Dendritic cell treated with granulocyte-macrophage colony-stimulating factor and Interleukin-4, amounts not matched to agents 40 ng/mL and 50 ng/mL, for 4 days (primary cell): ENCODE measurements at regions not wholly inside any gene's neighbourhood (a gene's known extent, or its start where the extent isn't known, plus 50 kb on each side); places are given as distances from the start of the nearest gene placed in this dataset.

Source experiments
- H3K27ac Mint-ChIP-seq: one replicate; pipeline ENCODE4 v1.8.0; 2022; ENCODE audit warnings: mild to moderate bottlenecking, mixed read lengths
- H3K27me3 Mint-ChIP-seq: one replicate; pipeline ENCODE4 v1.8.0; 2022; ENCODE audit warnings: mild to moderate bottlenecking, mixed read lengths
- H3K36me3 Mint-ChIP-seq: one replicate; pipeline ENCODE4 v1.8.0; 2022; ENCODE audit warnings: low read depth, mixed read lengths
- H3K4me1 Mint-ChIP-seq: one replicate; pipeline ENCODE4 v1.8.0; 2022; ENCODE audit warnings: low read depth, mixed read lengths
- H3K4me3 Mint-ChIP-seq: one replicate; pipeline ENCODE4 v1.8.0; 2022; ENCODE audit warnings: mild to moderate bottlenecking, moderate library complexity, mixed read lengths
- H3K9me3 Mint-ChIP-seq: one replicate; pipeline ENCODE4 v1.8.0; 2022; ENCODE audit warnings: mixed read lengths
- intact Hi-C: fragments of 100-400 bp; cut with micrococcal nuclease; formaldehyde crosslinking; loops from one replicate; pipeline ENCODE4 v1.15.0; 2022

- no peaks in the 10 kb centered on the region for H3K4me1 Mint-ChIP-seq
- H3K27ac Mint-ChIP-seq, result no peak overlapping the region
- H3K4me3 Mint-ChIP-seq, result no peak overlapping the region
- intact Hi-C loops, result no loop called here
- no peaks in the 10 kb centered on the region for H3K36me3 Mint-ChIP-seq
- no peaks in the 10 kb centered on the region for H3K27me3 Mint-ChIP-seq
- H3K9me3 Mint-ChIP-seq, result peaks cover 39% of the 10 kb centered on the region
These were observed 509.4 kb downstream of the GALC start for GRCh38 chr14:87483271-87484260.

DNA sequence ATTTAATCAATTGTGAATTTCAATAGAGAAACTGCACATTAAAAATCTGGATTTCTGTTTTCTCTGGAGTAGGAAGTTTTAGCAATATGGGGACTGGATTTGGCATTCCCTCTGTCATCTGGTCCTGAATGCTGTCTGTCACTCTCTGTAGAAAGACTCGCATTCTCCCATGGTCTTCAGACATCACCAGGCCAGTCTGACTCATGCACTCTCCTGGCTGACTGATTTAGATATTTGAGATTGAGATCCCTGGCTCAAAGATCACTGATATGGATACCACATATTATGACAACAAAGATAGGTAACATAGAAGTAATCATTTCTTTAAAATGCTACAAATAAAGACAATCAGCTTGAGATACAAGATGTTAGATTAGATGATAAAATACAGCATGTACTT lies 524.5 kb downstream of the GALC start:
- H3K4me3 Mint-ChIP-seq, result no peak overlapping the region
- no peaks in the 10 kb centered on the region for H3K36me3 Mint-ChIP-seq
- H3K4me1 Mint-ChIP-seq, result no peaks in the 10 kb centered on the region
- H3K27ac Mint-ChIP-seq, result no peak overlapping the region
- intact Hi-C loops, result no loop called here
- no peaks in the 10 kb centered on the region for H3K27me3 Mint-ChIP-seq
- H3K9me3 Mint-ChIP-seq, result peaks cover 31% of the 10 kb centered on the region

- no peak overlapping the region for H3K4me3 Mint-ChIP-seq
- H3K4me1 Mint-ChIP-seq, result no peaks in the 10 kb centered on the region
- peaks cover 31% of the 10 kb centered on the region for H3K9me3 Mint-ChIP-seq
- intact Hi-C loops, result no loop called here
- no peaks in the 10 kb centered on the region for H3K27me3 Mint-ChIP-seq
- H3K27ac Mint-ChIP-seq, result no peak overlapping the region
- no peaks in the 10 kb centered on the region for H3K36me3 Mint-ChIP-seq
These were observed 525.4 kb downstream of the GALC start for GRCh38 chr14:87467578-87467977.

DNA sequence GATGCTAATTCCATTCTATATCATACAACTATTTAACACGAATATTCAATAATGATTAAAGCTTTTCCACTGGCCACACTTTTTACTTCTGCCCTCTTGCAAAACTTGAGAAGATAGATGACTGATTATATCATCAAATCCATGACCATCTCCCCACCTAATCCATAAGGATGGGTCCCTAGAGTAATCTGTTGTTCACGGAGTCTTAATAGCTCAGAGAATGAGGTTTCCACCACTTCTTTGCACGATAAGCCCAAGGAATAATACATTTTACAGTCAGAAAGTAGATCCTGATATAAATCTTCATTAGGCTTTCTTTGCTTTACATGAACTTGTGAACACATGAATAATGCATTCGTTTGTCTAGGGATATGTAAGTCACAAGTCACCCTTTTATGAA lies 527.2 kb downstream of the GALC start:
- Mint-ChIP-seq H3K4me1 (no peaks in the 10 kb centered on the region), H3K4me3 (no peak overlapping the region), H3K27me3 (no peaks in the 10 kb centered on the region), H3K27ac (no peak overlapping the region), H3K36me3 (no peaks in the 10 kb centered on the region), H3K9me3 (peaks cover 18% of the 10 kb centered on the region)
- intact Hi-C loops, result no loop called here

DNA sequence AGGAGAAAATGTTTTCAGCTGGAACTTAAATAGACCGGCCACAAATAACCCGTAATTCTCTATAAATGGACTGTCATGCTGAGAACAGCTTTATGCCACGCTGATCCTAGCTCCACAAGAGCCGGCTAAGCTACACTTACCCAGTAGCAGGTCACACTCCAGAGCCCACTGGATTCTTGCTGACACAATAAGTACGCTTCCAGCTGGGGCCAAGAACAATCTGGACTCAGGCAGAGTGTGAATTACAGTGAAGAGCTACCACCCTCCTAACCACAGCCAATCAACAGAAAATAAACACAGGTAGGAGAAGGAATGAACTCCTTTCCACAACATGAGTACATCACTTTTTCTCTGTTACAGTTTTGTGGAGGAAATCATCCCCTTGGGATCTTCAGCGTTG lies 531.3 kb downstream of the GALC start:
- no peaks in the 10 kb centered on the region for H3K27me3 Mint-ChIP-seq
- intact Hi-C loops, result no loop called here
- no peak overlapping the region for H3K4me3 Mint-ChIP-seq
- H3K36me3 Mint-ChIP-seq, result no peaks in the 10 kb centered on the region
- no peaks in the 10 kb centered on the region for H3K4me1 Mint-ChIP-seq
- no peak overlapping the region for H3K27ac Mint-ChIP-seq
- peaks cover 7% of the 10 kb centered on the region for H3K9me3 Mint-ChIP-seq

DNA sequence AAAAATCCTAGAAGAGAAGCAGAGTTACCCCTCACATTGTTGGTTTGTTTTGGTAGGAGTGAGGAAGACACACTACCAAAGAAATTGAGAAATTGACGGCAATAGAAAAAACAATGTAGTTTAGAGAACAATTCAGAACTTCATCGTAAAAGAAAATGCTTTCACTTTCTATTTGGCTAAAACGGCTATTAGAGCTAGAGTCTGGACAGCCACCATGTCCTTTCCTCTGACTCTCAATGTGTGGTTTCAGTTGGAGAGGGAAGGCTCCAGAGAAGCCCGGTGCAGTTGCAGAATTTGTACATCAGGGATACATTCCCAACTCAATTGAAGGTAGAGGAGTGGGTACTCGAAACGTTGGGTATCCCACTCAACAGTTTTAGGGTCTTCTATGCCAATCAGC lies 535.3 kb downstream of the GALC start:
- Mint-ChIP-seq H3K36me3 (no peaks in the 10 kb centered on the region), H3K4me3 (no peak overlapping the region), H3K4me1 (no peaks in the 10 kb centered on the region), H3K27ac (no peak overlapping the region), H3K27me3 (no peaks in the 10 kb centered on the region), H3K9me3 (peaks cover 15% of the 10 kb centered on the region)
- intact Hi-C loops, result no loop called here

- H3K9me3 Mint-ChIP-seq, result peaks cover 10% of the 10 kb centered on the region
- H3K4me1 Mint-ChIP-seq, result no peaks in the 10 kb centered on the region
- H3K36me3 Mint-ChIP-seq, result no peaks in the 10 kb centered on the region
- no peak overlapping the region for H3K27ac Mint-ChIP-seq
- H3K4me3 Mint-ChIP-seq, result no peak overlapping the region
- intact Hi-C loops, result no loop called here
- H3K27me3 Mint-ChIP-seq, result no peaks in the 10 kb centered on the region
These were observed 542.8 kb downstream of the GALC start for GRCh38 chr14:87450193-87450592.

DNA sequence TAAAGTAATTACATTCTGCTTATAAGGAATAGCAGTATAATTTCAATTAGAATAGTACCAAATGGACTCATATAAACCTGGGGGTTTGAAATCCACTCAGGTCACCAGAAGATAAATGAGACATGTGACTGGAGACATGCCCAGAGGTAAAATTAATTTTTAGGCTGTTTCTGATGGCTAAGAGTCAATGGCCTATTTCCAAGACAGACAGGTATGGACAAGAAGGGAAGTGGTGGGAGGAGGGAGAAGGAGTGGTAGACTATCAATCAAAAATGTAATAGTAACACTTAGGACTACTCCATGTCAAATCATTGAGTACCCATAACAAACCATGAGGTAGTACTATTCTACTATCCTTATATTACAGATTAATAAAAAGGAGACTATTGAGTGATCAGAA lies 544.0 kb downstream of the GALC start:
- no peak overlapping the region for H3K4me3 Mint-ChIP-seq
- intact Hi-C loops, result no loop called here
- no peaks in the 10 kb centered on the region for H3K27me3 Mint-ChIP-seq

DNA sequence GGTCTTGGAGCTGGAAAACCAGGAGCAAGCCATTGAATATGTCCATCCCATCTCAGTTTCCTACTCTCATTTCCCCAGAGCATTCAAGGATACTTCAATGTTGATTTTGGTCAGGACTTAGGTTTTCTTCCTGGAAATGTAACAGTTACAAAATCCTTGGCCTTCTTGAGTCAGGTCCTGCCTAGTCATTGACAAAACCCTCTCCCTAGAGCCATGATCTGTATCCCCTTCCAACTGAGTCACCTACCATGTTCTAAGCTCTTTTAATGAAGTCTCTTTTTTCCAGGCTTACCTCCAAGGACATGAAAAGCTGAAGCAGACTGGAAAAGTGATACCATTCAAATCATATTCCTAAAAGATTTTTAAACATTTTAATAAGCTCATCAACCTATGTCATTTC lies 549.2 kb downstream of the GALC start:
- Mint-ChIP-seq H3K9me3 (peaks cover 15% of the 10 kb centered on the region), H3K27me3 (no peaks in the 10 kb centered on the region), H3K4me3 (no peak overlapping the region), H3K27ac (no peak overlapping the region), H3K4me1 (no peaks in the 10 kb centered on the region), H3K36me3 (no peaks in the 10 kb centered on the region)
- intact Hi-C loops, result no loop called here

More for the DNA sequence above, 544.0 kb downstream of the GALC start:
- no peaks in the 10 kb centered on the region for H3K36me3 Mint-ChIP-seq
- no peak overlapping the region for H3K27ac Mint-ChIP-seq
- H3K9me3 Mint-ChIP-seq, result peaks cover 7% of the 10 kb centered on the region
- H3K4me1 Mint-ChIP-seq, result no peaks in the 10 kb centered on the region

DNA sequence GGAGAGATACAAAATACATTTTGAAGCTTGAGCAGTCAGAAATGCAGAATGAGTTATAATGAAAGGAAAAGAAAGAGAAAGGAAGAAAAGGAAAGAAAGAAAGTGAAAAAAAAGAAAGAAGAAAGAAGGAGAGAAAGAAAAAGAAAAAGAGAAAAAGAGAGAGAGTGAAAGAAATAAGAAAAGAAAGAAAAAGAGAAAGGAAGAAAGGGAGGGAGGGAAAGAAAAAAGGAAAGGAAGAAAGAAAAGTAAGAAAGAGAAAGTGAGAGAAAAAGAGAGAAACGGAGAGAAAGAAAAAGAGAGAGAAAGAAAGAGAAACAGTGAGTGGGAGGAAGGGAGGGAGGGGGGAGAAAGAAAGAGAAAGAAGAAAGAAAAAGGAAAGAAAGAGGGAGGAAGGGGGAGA lies 549.9 kb downstream of the GALC start:
- Mint-ChIP-seq H3K27me3 (no peaks in the 10 kb centered on the region), H3K36me3 (no peaks in the 10 kb centered on the region), H3K9me3 (peaks cover 15% of the 10 kb centered on the region), H3K4me1 (no peaks in the 10 kb centered on the region), H3K27ac (no peak overlapping the region), H3K4me3 (no peak overlapping the region)
- intact Hi-C loops, result no loop called here

DNA sequence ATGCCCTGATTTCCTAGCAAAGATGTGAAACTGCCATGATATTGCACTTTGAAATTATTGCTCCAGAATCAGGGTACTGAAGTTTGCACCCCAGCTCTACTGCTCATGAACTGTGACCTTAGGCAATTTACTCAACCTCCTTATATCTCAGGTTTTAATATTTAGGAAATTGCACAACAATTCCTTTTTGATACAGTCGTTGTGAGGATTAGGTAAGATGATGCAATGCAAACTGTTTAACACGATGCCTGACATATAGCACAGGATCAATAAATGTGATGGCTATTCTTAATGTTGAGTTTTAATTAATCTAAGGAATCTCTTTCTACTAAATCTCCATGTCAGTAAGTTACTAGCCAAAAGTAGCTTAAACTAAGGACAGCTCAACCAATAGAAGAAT lies 555.8 kb downstream of the GALC start:
- Mint-ChIP-seq H3K27ac (no peak overlapping the region), H3K9me3 (peaks cover 19% of the 10 kb centered on the region)

GRCh38 chr14:87434680-87435079 lies 558.3 kb downstream of the GALC start:
- no peak overlapping the region for H3K27ac Mint-ChIP-seq

More for the DNA sequence above, 555.8 kb downstream of the GALC start:
- Mint-ChIP-seq H3K27me3 (no peaks in the 10 kb centered on the region), H3K4me1 (no peaks in the 10 kb centered on the region), H3K4me3 (no peak overlapping the region), H3K36me3 (no peaks in the 10 kb centered on the region)
- intact Hi-C loops, result no loop called here

DNA sequence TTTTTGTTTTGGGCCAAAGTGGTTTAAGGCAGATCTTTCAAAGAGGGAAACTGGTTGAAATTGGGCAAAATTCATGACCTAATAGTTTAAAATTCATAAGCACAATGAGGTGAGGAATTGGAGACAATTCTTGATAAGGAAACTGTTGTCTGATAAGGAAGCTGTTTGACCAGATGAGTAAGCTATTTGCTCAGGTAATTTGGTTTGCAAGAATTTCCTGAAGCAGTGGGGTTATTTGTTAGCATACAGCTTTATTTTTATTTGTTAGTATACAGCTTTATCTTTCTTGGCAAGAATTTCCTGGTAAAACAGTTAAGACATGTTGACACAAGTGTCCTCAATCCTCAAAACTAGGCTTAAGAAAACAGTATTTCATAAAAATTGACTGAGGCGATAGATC lies 559.0 kb downstream of the GALC start:
- H3K4me1 Mint-ChIP-seq, result no peaks in the 10 kb centered on the region
- no peaks in the 10 kb centered on the region for H3K36me3 Mint-ChIP-seq
- peaks cover 35% of the 10 kb centered on the region for H3K9me3 Mint-ChIP-seq
- H3K4me3 Mint-ChIP-seq, result no peak overlapping the region
- intact Hi-C loops, result no loop called here
- H3K27me3 Mint-ChIP-seq, result no peaks in the 10 kb centered on the region
- no peak overlapping the region for H3K27ac Mint-ChIP-seq

More at GRCh38 chr14:87434680-87435079, 558.3 kb downstream of the GALC start:
- H3K4me1 Mint-ChIP-seq, result no peaks in the 10 kb centered on the region
- H3K4me3 Mint-ChIP-seq, result no peak overlapping the region
- H3K36me3 Mint-ChIP-seq, result no peaks in the 10 kb centered on the region
- intact Hi-C loops, result no loop called here
- no peaks in the 10 kb centered on the region for H3K27me3 Mint-ChIP-seq
- H3K9me3 Mint-ChIP-seq, result peaks cover 35% of the 10 kb centered on the region

DNA sequence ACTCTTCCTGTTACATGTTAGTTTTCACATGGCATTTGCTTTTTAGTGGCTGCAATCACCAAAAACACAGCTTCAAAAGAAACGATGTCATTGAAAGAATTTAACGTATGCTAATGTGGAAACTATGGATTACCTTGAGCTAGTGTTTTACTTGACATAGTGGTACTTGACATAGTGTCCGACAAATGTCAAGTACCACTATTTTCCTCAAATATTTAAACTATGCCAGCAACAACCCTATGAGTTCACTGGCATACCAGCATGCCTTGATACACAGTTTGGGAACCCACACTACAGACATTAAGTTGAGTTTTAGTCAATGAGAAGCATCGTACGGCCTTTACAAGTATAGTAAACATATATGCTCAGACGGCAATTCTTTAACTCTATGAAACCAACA lies 560.3 kb downstream of the GALC start:
- Mint-ChIP-seq H3K27ac (no peak overlapping the region), H3K36me3 (no peaks in the 10 kb centered on the region), H3K4me3 (no peak overlapping the region), H3K27me3 (no peaks in the 10 kb centered on the region), H3K4me1 (no peaks in the 10 kb centered on the region), H3K9me3 (peaks cover 35% of the 10 kb centered on the region)
- intact Hi-C loops, result no loop called here

DNA sequence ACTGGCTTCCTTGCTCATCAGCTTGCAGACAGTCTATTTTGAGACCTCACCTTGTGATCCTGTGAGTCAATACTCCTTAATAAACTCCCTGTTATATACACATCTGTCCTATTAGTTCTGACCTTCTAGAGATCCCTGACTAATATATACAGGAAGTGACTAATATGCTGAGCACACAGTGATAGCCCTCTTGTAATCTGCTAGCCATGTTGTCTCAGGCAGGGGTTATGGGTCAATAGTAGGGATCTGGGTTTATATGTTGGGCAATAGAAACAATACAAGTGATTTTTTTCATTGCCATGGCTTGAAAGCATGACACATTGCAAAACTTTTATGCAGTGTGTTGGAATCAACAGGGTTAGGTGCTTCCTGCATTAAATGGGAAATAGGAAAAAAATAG lies 562.2 kb downstream of the GALC start:
- H3K4me1 Mint-ChIP-seq, result no peaks in the 10 kb centered on the region
- H3K27ac Mint-ChIP-seq, result no peak overlapping the region
- H3K9me3 Mint-ChIP-seq, result peaks cover 44% of the 10 kb centered on the region
- H3K4me3 Mint-ChIP-seq, result no peak overlapping the region
- intact Hi-C loops, result no loop called here
- no peaks in the 10 kb centered on the region for H3K36me3 Mint-ChIP-seq
- no peaks in the 10 kb centered on the region for H3K27me3 Mint-ChIP-seq
